ENCODE measurements at regions not wholly inside any gene's neighbourhood (a gene's known extent, or its start where the extent isn't known, plus 50 kb on each side); places are given as distances from the start of the nearest gene placed in this dataset.

- DNase-seq = no peak
Observed at GRCh38 chr16:66171578-66171977, 194.9 kb upstream of the CDH5 start.

DNA sequence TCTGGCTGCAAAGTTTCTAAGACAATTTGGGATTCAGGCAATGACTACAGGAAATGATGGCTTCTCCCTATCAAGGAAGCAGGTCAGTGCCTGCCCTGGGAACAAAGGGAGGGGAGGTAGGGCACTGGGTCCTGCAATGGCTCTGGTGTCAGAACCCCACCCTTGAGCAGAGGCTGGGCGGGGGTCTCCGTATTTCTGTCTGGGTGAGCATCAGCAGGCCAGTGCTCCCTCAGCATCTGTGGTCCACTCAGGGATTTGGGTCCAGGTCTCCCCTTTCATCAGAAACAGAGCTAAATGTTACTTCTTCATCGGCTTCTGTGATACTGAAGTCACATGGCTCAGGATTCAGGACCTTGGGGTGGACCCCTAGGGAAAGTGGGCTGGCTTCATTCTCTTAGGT is 195.5 kb upstream of the CDH5 start:
- DNase-seq = no peak

DNA sequence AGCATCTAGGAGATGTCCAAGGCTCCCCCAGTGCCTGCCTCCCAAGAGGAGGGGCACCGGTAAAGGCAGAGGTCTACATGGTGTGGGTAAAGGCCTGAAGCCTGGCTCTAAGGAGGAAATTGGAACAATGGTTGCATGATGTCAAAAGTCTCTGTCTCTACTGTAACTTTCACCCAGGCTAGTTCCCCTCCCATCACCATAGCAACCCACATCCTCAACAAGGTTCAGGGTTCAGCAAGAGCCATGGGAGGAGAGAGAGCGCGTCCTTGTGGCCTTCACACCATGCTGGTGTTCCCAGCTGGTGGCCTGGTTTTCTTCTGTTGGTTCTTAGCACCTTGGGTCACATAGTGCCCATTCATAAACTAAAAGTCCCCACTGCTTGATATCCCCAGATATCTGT is 196.7 kb upstream of the CDH5 start:
- DNase-seq = no peak

- no peak for DNase-seq
Observed at GRCh38 chr16:66168777-66169176, 197.7 kb upstream of the CDH5 start.

- DNase-seq = no peak
Observed at GRCh38 chr16:66167564-66168291, 198.8 kb upstream of the CDH5 start.

- no peak for DNase-seq
Observed at GRCh38 chr16:66166490-66166889, 200.0 kb upstream of the CDH5 start.

DNA sequence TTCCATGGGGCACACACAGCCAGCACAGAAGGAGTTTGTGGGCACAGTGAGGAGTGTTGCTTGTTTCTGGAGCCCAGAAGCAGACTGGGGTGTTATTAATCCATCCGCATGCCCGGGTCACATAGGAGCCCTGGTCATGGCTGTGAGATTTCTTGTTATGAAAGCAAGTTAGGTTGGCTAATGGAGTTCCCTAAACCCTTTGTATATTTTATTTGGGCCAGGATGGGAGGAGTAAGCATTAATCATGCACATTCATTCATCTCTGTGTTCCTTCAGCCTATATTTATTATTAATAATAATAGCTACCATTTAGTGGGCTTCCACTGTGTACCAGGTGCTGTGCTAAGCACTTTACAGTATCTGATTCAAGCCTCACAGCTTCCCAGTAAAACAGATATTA is 200.6 kb upstream of the CDH5 start:
- no peak for DNase-seq

- DNase-seq = no peak
Observed at GRCh38 chr16:66164581-66165247, 201.8 kb upstream of the CDH5 start.

- DNase-seq = no peak
Observed at GRCh38 chr16:66162821-66163220, 203.7 kb upstream of the CDH5 start.

- no peak for DNase-seq
Observed at GRCh38 chr16:66161942-66162341, 204.5 kb upstream of the CDH5 start.

GRCh38 chr16:66161269-66161668 is 205.2 kb upstream of the CDH5 start:
- DNase-seq = no peak

DNA sequence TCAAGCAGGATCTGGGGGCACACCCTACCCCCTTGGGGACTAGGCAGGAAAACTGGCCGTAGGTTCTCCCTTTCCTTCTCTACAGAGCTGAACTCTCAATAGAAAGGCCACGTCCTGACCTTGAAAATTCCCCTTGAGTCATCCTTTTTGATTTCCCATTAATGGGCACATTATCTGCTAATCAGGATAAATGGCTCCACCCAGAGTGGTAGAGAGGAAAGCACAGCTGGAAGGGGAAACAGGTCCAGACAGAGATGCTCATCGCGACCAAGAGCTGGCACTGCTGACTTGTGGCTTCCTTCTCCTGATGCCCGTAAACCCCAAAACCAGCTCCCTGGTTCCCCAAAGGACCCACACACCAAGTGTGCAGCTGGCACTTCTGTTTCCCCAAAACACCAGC is 206.5 kb upstream of the CDH5 start:
- no peak for DNase-seq

DNA sequence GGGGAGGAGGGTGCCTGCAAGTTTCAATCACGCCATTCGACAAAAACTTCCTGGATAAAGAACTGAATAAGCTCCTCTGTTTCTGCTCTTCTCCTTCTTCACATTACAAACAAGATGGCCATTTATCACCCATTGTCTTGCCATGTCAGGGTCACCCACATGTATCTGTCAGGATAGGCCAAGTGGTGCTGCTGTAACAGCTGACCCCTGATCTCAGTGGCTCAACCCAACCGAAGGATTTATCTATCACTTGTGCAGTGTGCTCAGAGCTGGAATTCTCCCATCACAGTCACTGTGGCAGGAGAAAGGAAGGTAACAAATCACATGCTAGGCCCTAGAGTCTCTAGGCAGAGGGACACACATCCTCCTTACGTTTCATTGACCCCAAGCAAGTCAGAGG is 210.0 kb upstream of the CDH5 start:
- no peak for DNase-seq

DNA sequence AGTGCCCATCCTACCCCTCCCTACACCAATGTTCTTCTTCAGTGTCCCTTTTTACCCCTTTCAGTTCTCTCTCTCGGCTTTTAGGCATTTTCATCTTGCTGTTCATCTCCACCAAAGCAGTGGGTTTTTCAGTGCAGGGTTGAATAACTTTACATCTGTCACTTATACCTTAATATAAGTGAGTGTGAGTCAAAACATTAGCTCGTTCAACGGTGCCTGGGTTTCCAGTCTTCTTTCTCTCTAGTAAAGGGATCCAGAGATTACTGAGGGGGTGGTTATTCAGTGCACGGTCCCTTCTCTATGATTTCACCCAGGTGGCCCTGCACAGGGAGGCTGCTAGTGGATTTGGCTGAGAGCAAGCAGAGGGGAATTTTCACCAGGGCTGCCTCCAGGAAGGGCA is 210.6 kb upstream of the CDH5 start:
- DNase-seq = no peak

DNA sequence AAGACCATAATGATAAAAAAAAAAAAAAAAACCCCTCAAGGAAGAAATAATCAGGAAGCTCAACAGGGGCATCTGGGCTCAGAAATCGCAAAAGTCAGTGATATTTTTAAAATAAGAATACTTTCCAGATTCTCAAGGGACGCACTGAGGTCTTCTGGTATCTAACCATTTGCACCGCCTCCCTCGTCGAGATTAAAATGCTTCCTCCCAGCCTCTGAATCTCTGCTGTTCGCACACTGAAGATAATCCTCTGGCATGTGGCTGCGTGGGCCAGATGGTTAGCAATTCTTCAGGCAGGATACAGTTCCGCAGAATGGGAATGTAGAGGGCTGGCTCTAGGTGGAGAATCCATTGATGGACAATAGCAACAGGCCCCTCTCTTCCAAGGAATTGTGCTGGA is 211.7 kb upstream of the CDH5 start:
- DNase-seq = no peak

GRCh38 chr16:66152823-66153393 is 213.6 kb upstream of the CDH5 start:
- peak; percentile 53 for DNase-seq

DNA sequence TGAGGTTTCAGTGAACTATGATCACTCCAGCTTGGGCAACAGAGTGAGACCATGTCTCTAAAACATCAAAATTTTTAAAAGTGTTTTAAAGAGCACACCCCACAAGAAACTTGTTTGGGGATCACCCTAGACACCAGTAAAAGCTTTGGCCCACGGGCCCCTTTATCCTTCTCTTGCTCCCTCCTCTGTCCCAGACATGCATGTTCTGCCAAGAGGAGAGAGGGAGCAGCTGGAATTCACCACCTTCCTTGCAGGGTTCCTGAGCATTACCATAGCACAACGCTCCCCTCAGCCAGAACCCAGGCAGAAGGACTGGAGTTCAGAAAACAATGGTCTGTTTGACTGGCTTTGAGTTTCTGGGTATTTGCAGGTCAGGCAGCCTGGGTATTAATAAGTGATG is 214.3 kb upstream of the CDH5 start:
- DNase-seq = no peak

GRCh38 chr16:66150698-66151482 is 215.6 kb upstream of the CDH5 start:
- DNase-seq = no peak

GRCh38 chr16:66147291-66147690 is 219.2 kb upstream of the CDH5 start:
- no peak for DNase-seq

GRCh38 chr16:66146798-66147197 is 219.7 kb upstream of the CDH5 start:
- DNase-seq = no peak

- DNase-seq = no peak
Observed at GRCh38 chr16:66144641-66145040, 221.8 kb upstream of the CDH5 start.

- no peak for DNase-seq
Observed at GRCh38 chr16:66143415-66143814, 223.1 kb upstream of the CDH5 start.

DNA sequence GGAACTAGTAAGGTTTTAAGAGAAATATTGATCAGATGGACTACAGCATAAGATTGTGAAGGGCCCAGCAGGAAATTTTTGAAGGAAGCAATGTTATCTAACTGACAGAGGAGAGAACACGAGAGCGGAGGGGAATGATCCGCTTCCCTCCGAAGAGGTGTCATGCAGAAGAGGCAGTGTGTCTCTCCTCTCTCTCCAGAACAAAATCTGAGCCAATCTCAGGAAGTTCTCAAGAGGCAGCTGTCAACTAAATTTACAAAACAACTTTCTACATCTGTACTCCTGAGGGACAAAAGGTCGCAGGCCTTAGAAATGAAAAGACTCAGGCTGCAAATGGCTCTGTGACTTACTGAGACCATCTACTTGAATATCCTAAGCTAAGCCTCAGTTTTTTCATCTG is 224.6 kb upstream of the CDH5 start:
- DNase-seq = no peak
